ENCODE measurements at regions not wholly inside any gene's neighbourhood (a gene's known extent, or its start where the extent isn't known, plus 50 kb on each side); places are given as distances from the start of the nearest gene placed in this dataset.

DNA sequence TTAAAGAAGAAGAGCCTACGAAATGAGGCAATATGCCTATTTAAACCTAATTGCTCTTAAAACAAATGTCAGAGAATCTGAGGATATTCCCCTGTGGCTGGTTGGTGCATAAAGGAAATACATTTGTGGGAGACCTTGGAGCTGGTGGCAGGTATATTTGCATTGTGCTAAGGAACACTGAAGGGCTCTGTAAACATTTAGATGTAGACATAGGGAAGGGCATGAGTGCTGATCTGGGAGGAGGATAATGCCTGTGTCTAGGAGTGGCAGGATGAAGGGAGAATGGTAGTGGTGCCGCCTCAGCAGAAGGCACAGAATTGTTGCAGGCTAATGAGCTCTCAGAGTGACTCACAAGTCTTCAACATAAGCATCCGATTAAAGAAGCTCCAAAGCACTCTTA is 85.8 kb downstream of the CD164 start (continued):
- no peak for TF ChIP-seq NANOG (IDR thresholded peaks at IDR 0.05; ENCODE audit: borderline replicate concordance)
- TF ChIP-seq JUNB (IDR thresholded peaks at IDR 0.05; ENCODE audit: unreplicated experiment), result no peak
- no peak for TF ChIP-seq ZNF331 (CRISPR knock-in tag; IDR thresholded peaks at IDR 0.05; ENCODE audit: low read depth)
- TF ChIP-seq EZH2 (IDR thresholded peaks at IDR 0.05; ENCODE audit: low read depth, unreplicated experiment), result no peak
- no peak for TF ChIP-seq CREB1 (CRISPR knock-in tag; IDR thresholded peaks at IDR 0.05; ENCODE audit: low read depth)
- TF ChIP-seq, protein P1, sequence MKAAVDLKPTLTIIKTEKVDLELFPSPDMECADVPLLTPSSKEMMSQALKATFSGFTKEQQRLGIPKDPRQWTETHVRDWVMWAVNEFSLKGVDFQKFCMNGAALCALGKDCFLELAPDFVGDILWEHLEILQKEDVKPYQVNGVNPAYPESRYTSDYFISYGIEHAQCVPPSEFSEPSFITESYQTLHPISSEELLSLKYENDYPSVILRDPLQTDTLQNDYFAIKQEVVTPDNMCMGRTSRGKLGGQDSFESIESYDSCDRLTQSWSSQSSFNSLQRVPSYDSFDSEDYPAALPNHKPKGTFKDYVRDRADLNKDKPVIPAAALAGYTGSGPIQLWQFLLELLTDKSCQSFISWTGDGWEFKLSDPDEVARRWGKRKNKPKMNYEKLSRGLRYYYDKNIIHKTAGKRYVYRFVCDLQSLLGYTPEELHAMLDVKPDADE (IDR thresholded peaks at IDR 0.05), result no peak
- no peak for TF ChIP-seq ZNF114 (CRISPR knock-in tag; IDR thresholded peaks at IDR 0.05)

DNA sequence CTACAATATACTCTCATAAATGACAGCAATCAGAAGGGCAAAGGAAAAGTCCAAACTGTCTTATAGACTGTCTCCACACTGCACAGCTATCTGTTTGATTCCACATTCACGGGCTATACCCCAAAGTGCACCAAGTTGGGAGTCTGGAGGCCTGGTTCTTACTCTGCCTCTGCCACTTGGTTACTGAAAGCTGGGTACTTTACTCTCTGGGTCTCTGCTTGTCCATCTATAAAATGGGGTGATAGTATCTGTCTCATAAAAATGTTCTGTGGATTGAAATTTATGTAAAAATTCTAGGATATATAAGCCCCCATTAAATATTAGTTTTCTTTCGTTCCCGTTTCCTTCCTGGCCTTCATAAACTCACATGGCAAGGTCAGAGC is 86.5 kb downstream of the CD164 start:
- Mint-ChIP-seq H3K4me1 (peaks cover 50% of the 10 kb centered on the region), H3K36me3 (ENCODE audit: low read depth) (no peaks in the 10 kb centered on the region), H3K9me3 (no peaks in the 10 kb centered on the region), H3K27me3 (ENCODE audit: insufficient read depth, low read depth, poor library complexity) (peaks cover 4% of the 10 kb centered on the region), H3K27ac (no peak overlapping the region), H3K4me3 (no peak overlapping the region)
- no peaks in the 10 kb centered on the region for H4K20me1 ChIP-seq (replicated peaks; ENCODE audit: insufficient read depth)
- no peaks in the 10 kb centered on the region for H3K27me3 ChIP-seq (ENCODE audit: insufficient read depth)
- no peaks in the 10 kb centered on the region for H3K9me2 ChIP-seq (ENCODE audit: insufficient read depth)
- no peak overlapping the region for H2AFZ ChIP-seq
- no peak overlapping the region for H3K27ac ChIP-seq (ENCODE audit: low read depth)
- no peak overlapping the region for H3K4me3 ChIP-seq
- ATAC-seq, result no peak
- no peaks in the 10 kb centered on the region for H3K79me2 ChIP-seq (replicated peaks; ENCODE audit: insufficient read depth)
- no peaks in the 10 kb centered on the region for H3F3A ChIP-seq (replicated peaks; ENCODE audit: low read depth)
- no peak for DNase-seq (ENCODE audit: low spot score)
- H3K4me1 ChIP-seq (ENCODE audit: insufficient read depth), result no peaks in the 10 kb centered on the region; the same call in 1 of the 2 replicates
- no peaks in the 10 kb centered on the region for H3K36me3 ChIP-seq (ENCODE audit: insufficient read depth)
- H3K4me2 ChIP-seq, result no peak overlapping the region
- TF ChIP-seq, protein P1 (IDR thresholded peaks at IDR 0.05), result no peak
- TF ChIP-seq EZH2phosphoT487 (IDR thresholded peaks at IDR 0.05; ENCODE audit: unreplicated experiment), result no peak
- TF ChIP-seq STAT1 (IDR thresholded peaks at IDR 0.05; ENCODE audit: unreplicated experiment), result no peak
- TF ChIP-seq, protein P2, sequence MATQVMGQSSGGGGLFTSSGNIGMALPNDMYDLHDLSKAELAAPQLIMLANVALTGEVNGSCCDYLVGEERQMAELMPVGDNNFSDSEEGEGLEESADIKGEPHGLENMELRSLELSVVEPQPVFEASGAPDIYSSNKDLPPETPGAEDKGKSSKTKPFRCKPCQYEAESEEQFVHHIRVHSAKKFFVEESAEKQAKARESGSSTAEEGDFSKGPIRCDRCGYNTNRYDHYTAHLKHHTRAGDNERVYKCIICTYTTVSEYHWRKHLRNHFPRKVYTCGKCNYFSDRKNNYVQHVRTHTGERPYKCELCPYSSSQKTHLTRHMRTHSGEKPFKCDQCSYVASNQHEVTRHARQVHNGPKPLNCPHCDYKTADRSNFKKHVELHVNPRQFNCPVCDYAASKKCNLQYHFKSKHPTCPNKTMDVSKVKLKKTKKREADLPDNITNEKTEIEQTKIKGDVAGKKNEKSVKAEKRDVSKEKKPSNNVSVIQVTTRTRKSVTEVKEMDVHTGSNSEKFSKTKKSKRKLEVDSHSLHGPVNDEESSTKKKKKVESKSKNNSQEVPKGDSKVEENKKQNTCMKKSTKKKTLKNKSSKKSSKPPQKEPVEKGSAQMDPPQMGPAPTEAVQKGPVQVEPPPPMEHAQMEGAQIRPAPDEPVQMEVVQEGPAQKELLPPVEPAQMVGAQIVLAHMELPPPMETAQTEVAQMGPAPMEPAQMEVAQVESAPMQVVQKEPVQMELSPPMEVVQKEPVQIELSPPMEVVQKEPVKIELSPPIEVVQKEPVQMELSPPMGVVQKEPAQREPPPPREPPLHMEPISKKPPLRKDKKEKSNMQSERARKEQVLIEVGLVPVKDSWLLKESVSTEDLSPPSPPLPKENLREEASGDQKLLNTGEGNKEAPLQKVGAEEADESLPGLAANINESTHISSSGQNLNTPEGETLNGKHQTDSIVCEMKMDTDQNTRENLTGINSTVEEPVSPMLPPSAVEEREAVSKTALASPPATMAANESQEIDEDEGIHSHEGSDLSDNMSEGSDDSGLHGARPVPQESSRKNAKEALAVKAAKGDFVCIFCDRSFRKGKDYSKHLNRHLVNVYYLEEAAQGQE (IDR thresholded peaks at IDR 0.05; ENCODE audit: unreplicated experiment), result no peak
- TF ChIP-seq POLR2AphosphoS5 (IDR thresholded peaks at IDR 0.05; ENCODE audit: low read depth), result no peak
- TF ChIP-seq ZNF331 (CRISPR knock-in tag; IDR thresholded peaks at IDR 0.05; ENCODE audit: low read depth), result no peak
- TF ChIP-seq, protein P3, sequence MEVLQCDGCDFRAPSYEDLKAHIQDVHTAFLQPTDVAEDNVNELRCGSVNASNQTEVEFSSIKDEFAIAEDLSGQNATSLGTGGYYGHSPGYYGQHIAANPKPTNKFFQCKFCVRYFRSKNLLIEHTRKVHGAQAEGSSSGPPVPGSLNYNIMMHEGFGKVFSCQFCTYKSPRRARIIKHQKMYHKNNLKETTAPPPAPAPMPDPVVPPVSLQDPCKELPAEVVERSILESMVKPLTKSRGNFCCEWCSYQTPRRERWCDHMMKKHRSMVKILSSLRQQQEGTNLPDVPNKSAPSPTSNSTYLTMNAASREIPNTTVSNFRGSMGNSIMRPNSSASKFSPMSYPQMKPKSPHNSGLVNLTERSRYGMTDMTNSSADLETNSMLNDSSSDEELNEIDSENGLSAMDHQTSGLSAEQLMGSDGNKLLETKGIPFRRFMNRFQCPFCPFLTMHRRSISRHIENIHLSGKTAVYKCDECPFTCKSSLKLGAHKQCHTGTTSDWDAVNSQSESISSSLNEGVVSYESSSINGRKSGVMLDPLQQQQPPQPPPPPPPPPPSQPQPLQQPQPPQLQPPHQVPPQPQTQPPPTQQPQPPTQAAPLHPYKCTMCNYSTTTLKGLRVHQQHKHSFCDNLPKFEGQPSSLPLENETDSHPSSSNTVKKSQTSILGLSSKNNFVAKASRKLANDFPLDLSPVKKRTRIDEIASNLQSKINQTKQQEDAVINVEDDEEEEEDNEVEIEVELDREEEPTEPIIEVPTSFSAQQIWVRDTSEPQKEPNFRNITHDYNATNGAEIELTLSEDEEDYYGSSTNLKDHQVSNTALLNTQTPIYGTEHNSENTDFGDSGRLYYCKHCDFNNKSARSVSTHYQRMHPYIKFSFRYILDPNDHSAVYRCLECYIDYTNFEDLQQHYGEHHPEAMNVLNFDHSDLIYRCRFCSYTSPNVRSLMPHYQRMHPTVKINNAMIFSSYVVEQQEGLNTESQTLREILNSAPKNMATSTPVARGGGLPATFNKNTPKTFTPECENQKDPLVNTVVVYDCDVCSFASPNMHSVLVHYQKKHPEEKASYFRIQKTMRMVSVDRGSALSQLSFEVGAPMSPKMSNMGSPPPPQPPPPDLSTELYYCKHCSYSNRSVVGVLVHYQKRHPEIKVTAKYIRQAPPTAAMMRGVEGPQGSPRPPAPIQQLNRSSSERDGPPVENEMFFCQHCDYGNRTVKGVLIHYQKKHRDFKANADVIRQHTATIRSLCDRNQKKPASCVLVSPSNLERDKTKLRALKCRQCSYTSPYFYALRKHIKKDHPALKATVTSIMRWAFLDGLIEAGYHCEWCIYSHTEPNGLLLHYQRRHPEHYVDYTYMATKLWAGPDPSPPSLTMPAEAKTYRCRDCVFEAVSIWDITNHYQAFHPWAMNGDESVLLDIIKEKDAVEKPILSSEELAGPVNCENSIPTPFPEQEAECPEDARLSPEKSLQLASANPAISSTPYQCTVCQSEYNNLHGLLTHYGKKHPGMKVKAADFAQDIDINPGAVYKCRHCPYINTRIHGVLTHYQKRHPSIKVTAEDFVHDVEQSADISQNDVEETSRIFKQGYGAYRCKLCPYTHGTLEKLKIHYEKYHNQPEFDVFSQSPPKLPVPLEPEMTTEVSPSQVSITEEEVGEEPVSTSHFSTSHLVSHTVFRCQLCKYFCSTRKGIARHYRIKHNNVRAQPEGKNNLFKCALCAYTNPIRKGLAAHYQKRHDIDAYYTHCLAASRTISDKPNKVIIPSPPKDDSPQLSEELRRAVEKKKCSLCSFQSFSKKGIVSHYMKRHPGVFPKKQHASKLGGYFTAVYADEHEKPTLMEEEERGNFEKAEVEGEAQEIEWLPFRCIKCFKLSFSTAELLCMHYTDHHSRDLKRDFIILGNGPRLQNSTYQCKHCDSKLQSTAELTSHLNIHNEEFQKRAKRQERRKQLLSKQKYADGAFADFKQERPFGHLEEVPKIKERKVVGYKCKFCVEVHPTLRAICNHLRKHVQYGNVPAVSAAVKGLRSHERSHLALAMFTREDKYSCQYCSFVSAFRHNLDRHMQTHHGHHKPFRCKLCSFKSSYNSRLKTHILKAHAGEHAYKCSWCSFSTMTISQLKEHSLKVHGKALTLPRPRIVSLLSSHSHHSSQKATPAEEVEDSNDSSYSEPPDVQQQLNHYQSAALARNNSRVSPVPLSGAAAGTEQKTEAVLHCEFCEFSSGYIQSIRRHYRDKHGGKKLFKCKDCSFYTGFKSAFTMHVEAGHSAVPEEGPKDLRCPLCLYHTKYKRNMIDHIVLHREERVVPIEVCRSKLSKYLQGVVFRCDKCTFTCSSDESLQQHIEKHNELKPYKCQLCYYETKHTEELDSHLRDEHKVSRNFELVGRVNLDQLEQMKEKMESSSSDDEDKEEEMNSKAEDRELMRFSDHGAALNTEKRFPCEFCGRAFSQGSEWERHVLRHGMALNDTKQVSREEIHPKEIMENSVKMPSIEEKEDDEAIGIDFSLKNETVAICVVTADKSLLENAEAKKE (CRISPR knock-in tag; IDR thresholded peaks at IDR 0.05), result no peak
- no peak for TF ChIP-seq EZH2 (IDR thresholded peaks at IDR 0.05; ENCODE audit: low read depth, unreplicated experiment)
